ENCODE measurements at regions not wholly inside any gene's neighbourhood (a gene's known extent, or its start where the extent isn't known, plus 50 kb on each side); places are given as distances from the start of the nearest gene placed in this dataset.

DNA sequence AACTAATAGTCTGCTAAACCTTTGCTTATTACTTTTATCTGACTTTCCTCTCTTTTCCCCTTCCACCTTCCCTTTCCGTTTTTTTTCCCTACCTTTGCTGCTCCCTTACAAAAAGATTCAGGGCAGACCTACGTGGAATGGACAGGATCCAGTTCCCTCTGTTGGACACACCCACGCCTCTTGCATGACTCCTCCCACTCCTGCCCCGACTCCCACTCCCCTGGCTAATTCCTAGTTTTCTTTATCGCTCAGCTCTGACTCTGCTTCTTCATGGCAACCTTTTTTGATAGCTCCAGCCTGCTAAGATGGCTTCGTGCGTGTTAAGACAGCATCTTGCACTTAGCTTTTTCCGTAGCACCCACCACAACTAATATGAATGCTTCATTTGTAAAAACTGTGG lies 715.6 kb upstream of the NRSN1 start:
- Mint-ChIP-seq H3K4me3 (no peak overlapping the region), H3K27ac (no peak overlapping the region), H3K36me3 (no peaks in the 10 kb centered on the region), H3K9me3 (peaks cover 9% of the 10 kb centered on the region), H3K27me3 (no peaks in the 10 kb centered on the region), H3K4me1 (no peaks in the 10 kb centered on the region)
- no peak for DNase-seq
- CTCF ChIA-PET, result no interaction called here

DNA sequence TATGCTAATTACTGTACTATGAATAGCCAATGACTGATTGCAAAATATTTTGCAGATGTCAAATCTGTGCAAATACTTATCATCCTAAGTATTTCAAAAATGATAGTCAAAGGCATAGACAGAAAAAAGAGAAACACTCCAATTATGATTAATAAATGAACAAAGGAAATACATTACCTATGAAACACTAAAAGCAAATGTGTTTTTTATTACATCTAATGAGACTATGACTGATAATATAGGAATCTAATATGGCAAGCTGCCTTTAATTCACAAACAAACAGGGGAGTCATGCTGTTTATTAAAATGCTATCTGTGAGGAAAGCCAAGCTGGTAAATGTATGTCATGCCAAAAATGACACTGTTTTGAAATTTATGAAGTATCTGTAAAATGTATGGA lies 713.2 kb upstream of the NRSN1 start:
- Mint-ChIP-seq H3K36me3 (no peaks in the 10 kb centered on the region), H3K9me3 (peaks cover 9% of the 10 kb centered on the region)

GRCh38 chr6:23413327-23414050 lies 712.5 kb upstream of the NRSN1 start:
- CTCF ChIA-PET, result interaction anchor here (0.6 kb wide), 1 partner anchor 662 kb away, joined by 3 read pairs; no protein-coding TSS in a partner anchor
- Mint-ChIP-seq H3K4me1 (no peaks in the 10 kb centered on the region), H3K27me3 (no peaks in the 10 kb centered on the region), H3K9me3 (peaks cover 9% of the 10 kb centered on the region), H3K4me3 (no peak overlapping the region), H3K27ac (no peak overlapping the region), H3K36me3 (no peaks in the 10 kb centered on the region)
- no peak for DNase-seq

More for the DNA sequence above, 713.2 kb upstream of the NRSN1 start:
- DNase-seq, result no peak
- H3K27ac Mint-ChIP-seq, result no peak overlapping the region
- no peaks in the 10 kb centered on the region for H3K27me3 Mint-ChIP-seq
- H3K4me1 Mint-ChIP-seq, result no peaks in the 10 kb centered on the region
- no peak overlapping the region for H3K4me3 Mint-ChIP-seq
- CTCF ChIA-PET, result no interaction called here

DNA sequence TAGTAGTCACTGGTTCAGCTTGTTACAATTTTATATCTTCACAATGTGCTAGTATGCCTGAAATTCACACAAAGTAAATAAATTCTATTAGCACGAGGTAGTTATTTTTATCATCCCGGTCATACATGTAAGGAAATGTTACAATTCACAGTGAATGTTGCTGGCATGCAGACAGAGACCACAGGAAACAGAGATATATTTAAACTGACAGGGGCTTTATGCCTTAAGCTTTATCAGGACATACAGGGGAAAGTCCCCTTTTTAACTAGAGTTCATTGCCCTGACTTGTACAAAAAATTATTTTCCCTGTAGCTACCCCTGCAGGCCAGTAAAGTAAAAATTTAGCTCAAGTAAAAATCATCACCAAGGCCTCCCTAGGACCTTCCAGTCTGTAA lies 712.0 kb upstream of the NRSN1 start:
- no peak for DNase-seq
- Mint-ChIP-seq H3K9me3 (peaks cover 9% of the 10 kb centered on the region), H3K4me1 (no peaks in the 10 kb centered on the region), H3K27me3 (no peaks in the 10 kb centered on the region), H3K4me3 (no peak overlapping the region), H3K36me3 (no peaks in the 10 kb centered on the region), H3K27ac (no peak overlapping the region)
- CTCF ChIA-PET, result no interaction called here

- Mint-ChIP-seq H3K9me3 (peaks cover 9% of the 10 kb centered on the region), H3K4me3 (no peak overlapping the region), H3K27me3 (no peaks in the 10 kb centered on the region), H3K4me1 (no peaks in the 10 kb centered on the region), H3K36me3 (no peaks in the 10 kb centered on the region), H3K27ac (no peak overlapping the region)
- no peak for DNase-seq
- CTCF ChIA-PET, result no interaction called here
These were observed 711.1 kb upstream of the NRSN1 start for GRCh38 chr6:23414922-23415321.

- Mint-ChIP-seq H3K4me1 (no peaks in the 10 kb centered on the region), H3K27ac (no peak overlapping the region), H3K27me3 (no peaks in the 10 kb centered on the region), H3K36me3 (no peaks in the 10 kb centered on the region), H3K9me3 (peaks cover 3% of the 10 kb centered on the region), H3K4me3 (no peak overlapping the region)
- DNase-seq, result no peak
- CTCF ChIA-PET, result no interaction called here
These were observed 710.1 kb upstream of the NRSN1 start for GRCh38 chr6:23415819-23416427.

DNA sequence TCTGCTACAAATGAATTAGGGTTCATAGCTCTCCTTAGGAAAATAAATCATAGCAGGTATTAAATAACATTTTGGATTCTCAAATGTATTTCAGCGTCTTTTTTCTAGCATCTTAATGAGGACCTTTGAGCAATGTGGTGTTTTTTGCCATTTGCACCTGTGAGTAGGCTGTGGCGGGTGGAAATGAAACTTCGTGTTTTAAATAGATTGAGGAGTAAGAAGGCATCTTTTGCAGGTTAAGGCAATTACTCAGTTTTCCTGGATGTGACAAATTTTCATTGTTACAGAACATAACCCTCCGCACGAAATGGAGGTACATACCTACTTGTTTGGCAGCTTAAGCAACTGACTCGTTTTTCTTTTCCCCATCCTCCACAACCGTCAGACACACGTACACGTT lies 708.9 kb upstream of the NRSN1 start:
- CTCF ChIA-PET, result no interaction called here
- no peaks in the 10 kb centered on the region for H3K27me3 Mint-ChIP-seq
- H3K4me1 Mint-ChIP-seq, result no peaks in the 10 kb centered on the region

GRCh38 chr6:23418095-23418494 lies 707.9 kb upstream of the NRSN1 start:
- Mint-ChIP-seq H3K27me3 (no peaks in the 10 kb centered on the region), H3K9me3 (no peaks in the 10 kb centered on the region), H3K4me1 (no peaks in the 10 kb centered on the region), H3K36me3 (no peaks in the 10 kb centered on the region), H3K27ac (no peak overlapping the region), H3K4me3 (no peak overlapping the region)
- DNase-seq, result no peak
- CTCF ChIA-PET, result interaction anchor here (0.6 kb wide), 1 partner anchor 735 kb away, joined by 3 read pairs; no protein-coding TSS in a partner anchor

More for the DNA sequence above, 708.9 kb upstream of the NRSN1 start:
- DNase-seq, result no peak
- Mint-ChIP-seq H3K36me3 (no peaks in the 10 kb centered on the region), H3K4me3 (no peak overlapping the region), H3K9me3 (no peaks in the 10 kb centered on the region), H3K27ac (no peak overlapping the region)

DNA sequence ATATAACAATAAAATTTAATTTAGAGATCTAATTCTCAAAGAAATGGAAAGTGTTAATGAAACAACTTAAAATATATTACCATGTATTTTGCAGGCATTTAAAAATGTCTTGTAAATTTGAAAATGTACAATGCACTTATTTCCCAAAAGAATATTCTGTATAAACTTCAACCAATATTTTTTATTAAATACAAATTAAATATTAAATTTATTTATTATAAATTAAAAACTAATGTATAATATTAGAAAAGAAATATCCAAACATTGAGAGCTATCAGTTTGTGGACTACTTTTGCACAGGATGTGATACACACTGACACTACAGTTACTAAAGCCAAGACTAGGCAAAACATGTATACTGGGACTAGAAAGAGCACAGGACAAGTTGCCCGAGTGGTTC lies 707.0 kb upstream of the NRSN1 start:
- H3K27ac Mint-ChIP-seq, result no peak overlapping the region

GRCh38 chr6:23420659-23421350 lies 705.2 kb upstream of the NRSN1 start:
- Mint-ChIP-seq H3K9me3 (no peaks in the 10 kb centered on the region), H3K27ac (no peak overlapping the region), H3K4me1 (no peaks in the 10 kb centered on the region), H3K27me3 (no peaks in the 10 kb centered on the region), H3K36me3 (no peaks in the 10 kb centered on the region), H3K4me3 (no peak overlapping the region)
- CTCF ChIA-PET, result no interaction called here
- DNase-seq, result no peak

More for the DNA sequence above, 707.0 kb upstream of the NRSN1 start:
- no peaks in the 10 kb centered on the region for H3K36me3 Mint-ChIP-seq
- H3K9me3 Mint-ChIP-seq, result no peaks in the 10 kb centered on the region
- CTCF ChIA-PET, result no interaction called here
- H3K4me3 Mint-ChIP-seq, result no peak overlapping the region
- no peaks in the 10 kb centered on the region for H3K4me1 Mint-ChIP-seq
- no peaks in the 10 kb centered on the region for H3K27me3 Mint-ChIP-seq
- DNase-seq, result no peak

GRCh38 chr6:23424584-23424983 lies 701.4 kb upstream of the NRSN1 start:
- CTCF ChIA-PET, result no interaction called here
- no peak overlapping the region for H3K27ac Mint-ChIP-seq
- H3K9me3 Mint-ChIP-seq, result peaks cover 6% of the 10 kb centered on the region
- no peak overlapping the region for H3K4me3 Mint-ChIP-seq
- no peaks in the 10 kb centered on the region for H3K36me3 Mint-ChIP-seq
- no peak for DNase-seq
- H3K4me1 Mint-ChIP-seq, result no peaks in the 10 kb centered on the region
- no peaks in the 10 kb centered on the region for H3K27me3 Mint-ChIP-seq

DNA sequence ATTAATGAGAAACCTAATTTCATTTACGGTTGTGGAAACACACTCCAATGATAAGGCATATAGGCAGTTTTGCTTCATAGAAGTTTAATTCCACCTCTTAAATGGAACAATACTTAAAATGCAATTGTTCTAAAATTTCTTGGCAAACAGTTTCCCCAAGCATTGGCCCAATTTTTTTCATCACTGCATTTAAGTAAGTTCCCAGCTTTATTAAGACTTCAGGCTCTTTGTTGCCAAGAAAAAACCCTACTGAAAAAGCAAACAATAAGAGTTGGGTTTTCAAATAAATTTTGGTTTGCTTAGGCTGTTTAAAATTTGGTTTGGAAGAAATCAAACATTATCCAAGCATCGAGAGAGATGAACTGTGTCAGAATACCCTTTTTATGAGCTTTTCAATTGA lies 690.9 kb upstream of the NRSN1 start:
- Mint-ChIP-seq H3K4me1 (no peaks in the 10 kb centered on the region), H3K9me3 (peaks cover 8% of the 10 kb centered on the region), H3K27me3 (no peaks in the 10 kb centered on the region), H3K36me3 (no peaks in the 10 kb centered on the region), H3K4me3 (no peak overlapping the region), H3K27ac (no peak overlapping the region)
- CTCF ChIA-PET, result no interaction called here
- DNase-seq, result no peak

- no peaks in the 10 kb centered on the region for H3K4me1 Mint-ChIP-seq
- no peak for DNase-seq
- peaks cover 7% of the 10 kb centered on the region for H3K9me3 Mint-ChIP-seq
- H3K27ac Mint-ChIP-seq, result no peak overlapping the region
- CTCF ChIA-PET, result no interaction called here
- H3K36me3 Mint-ChIP-seq, result no peaks in the 10 kb centered on the region
- H3K27me3 Mint-ChIP-seq, result no peaks in the 10 kb centered on the region
- no peak overlapping the region for H3K4me3 Mint-ChIP-seq
These were observed 690.2 kb upstream of the NRSN1 start for GRCh38 chr6:23435798-23436197.

DNA sequence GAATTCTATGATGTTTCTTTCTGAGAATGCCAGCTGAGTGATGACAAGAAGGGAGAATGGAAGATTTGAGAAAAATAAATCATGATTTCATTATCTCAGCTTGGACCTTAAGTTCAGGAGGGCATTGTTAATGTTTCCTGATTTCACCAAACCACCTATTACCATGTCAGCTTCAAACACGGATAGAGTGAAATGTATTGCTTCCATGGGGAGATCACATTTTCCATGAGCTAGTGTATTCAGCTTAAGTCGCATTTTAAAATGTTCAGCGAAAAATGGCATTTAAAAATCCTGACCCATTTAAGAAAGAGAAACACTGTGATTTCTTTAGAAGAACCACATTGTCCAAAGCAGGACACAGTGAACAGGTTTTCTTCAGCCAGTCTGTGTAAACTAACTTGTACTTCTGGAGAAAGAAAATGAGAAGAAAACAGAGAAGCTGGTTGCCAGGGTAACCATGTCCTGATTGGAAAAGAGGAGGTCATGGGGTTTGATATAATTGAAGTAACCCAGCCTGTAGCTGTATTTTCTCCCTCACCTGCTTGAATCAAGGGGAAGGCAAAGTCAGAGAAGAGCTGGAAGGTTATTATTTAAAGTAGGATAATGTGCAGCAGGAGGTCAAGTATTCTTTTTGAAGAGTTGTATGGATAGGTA lies 684.1 kb upstream of the NRSN1 start:
- no peaks in the 10 kb centered on the region for H3K9me3 Mint-ChIP-seq
- no peak overlapping the region for H3K27ac Mint-ChIP-seq
- no peak overlapping the region for H3K4me3 Mint-ChIP-seq
- CTCF ChIA-PET, result no interaction called here
- H3K4me1 Mint-ChIP-seq, result no peaks in the 10 kb centered on the region
- H3K36me3 Mint-ChIP-seq, result no peaks in the 10 kb centered on the region
- no peak for DNase-seq
- H3K27me3 Mint-ChIP-seq, result no peaks in the 10 kb centered on the region

All from activated naive CD4-positive, alpha-beta T cell treated with anti-CD3 and anti-CD28 coated beads, Interleukin-2, amount 10 ng/mL, durations not matched to agents 7 days and 5 days (primary cell).